HG03432 (cell line): ENCODE measurements at regions not wholly inside any gene's neighbourhood (a gene's known extent, or its start where the extent isn't known, plus 50 kb on each side); places are given as distances from the start of the nearest gene placed in this dataset.
A peak's percentile ranks its signal among the peaks of the same experiment; 100 is the strongest.

ENCODE experiments used
- ATAC-seq: cut with Tn5 transposase; IDR thresholded peaks from one replicate; pipeline ENCODE4 v1.9.1; 2021; ENCODE audit warnings: mild to moderate bottlenecking, moderate library complexity; ENCODE audit not compliant: unreplicated experiment

GRCh38 chr10:29962166-29962850 is 97.1 kb downstream of the JCAD start:
- no peak for ATAC-seq

- ATAC-seq, result no peak
Measured at GRCh38 chr10:29961351-29961750, 98.0 kb downstream of the JCAD start.

GRCh38 chr10:29960261-29960660 is 99.1 kb downstream of the JCAD start:
- no peak for ATAC-seq

- ATAC-seq, result no peak
Measured at GRCh38 chr10:29959586-29959985, 99.8 kb downstream of the JCAD start.

GRCh38 chr10:29958440-29958839 is 100.9 kb downstream of the JCAD start:
- no peak for ATAC-seq

GRCh38 chr10:29957907-29958331 is 101.5 kb downstream of the JCAD start:
- ATAC-seq, result peak; percentile 59

GRCh38 chr10:29957236-29957635 is 102.2 kb downstream of the JCAD start:
- ATAC-seq, result no peak

- no peak for ATAC-seq
Measured at GRCh38 chr10:29956335-29956924, 103.0 kb downstream of the JCAD start.

- ATAC-seq, result no peak
Measured at GRCh38 chr10:29955329-29955935, 104.0 kb downstream of the JCAD start.

GRCh38 chr10:29951441-29951931 is 107.9 kb downstream of the JCAD start:
- ATAC-seq, result no peak

GRCh38 chr10:29950391-29950790 is 109.0 kb downstream of the JCAD start:
- no peak for ATAC-seq

GRCh38 chr10:29949411-29950011 is 109.9 kb downstream of the JCAD start:
- ATAC-seq, result no peak

GRCh38 chr10:29948881-29949355 is 110.5 kb downstream of the JCAD start:
- peak; percentile 66 for ATAC-seq

GRCh38 chr10:29947701-29948060 is 111.7 kb downstream of the JCAD start:
- no peak for ATAC-seq

GRCh38 chr10:29946953-29947700 is 112.3 kb downstream of the JCAD start:
- ATAC-seq, result no peak

- no peak for ATAC-seq
Measured at GRCh38 chr10:29946614-29946952, 112.8 kb downstream of the JCAD start.

- no peak for ATAC-seq
Measured at GRCh38 chr10:29941476-29941875, 117.9 kb downstream of the JCAD start.

GRCh38 chr10:29932991-29933390 is 126.4 kb downstream of the JCAD start:
- ATAC-seq, result no peak

- ATAC-seq, result no peak
Measured at GRCh38 chr10:29931833-29932232, 127.6 kb downstream of the JCAD start.

- no peak for ATAC-seq
Measured at GRCh38 chr10:29929006-29929405, 130.4 kb downstream of the JCAD start.

- no peak for ATAC-seq
Measured at GRCh38 chr10:29926693-29927048, 132.7 kb downstream of the JCAD start.
